Hepatocyte (in vitro differentiated cells): ENCODE measurements at regions not wholly inside any gene's neighbourhood (a gene's known extent, or its start where the extent isn't known, plus 50 kb on each side); places are given as distances from the start of the nearest gene placed in this dataset.
"Not testable (repeated sequence)": the region's sequence is repeated elsewhere in the genome, so short reads cannot be mapped to it uniquely, and the experiment has no call there.

Experiments
- EZH2 ChIP-seq: fragments of 200-600 bp; sonication (generic); IDR thresholded peaks from 2 replicates; pipeline ENCODE4 v1.6.1; 2016; ENCODE audit warnings: antibody characterized with exemption, mild to moderate bottlenecking, borderline replicate concordance
- EZH2phosphoT487 ChIP-seq: fragments of 200-600 bp; sonication (generic); IDR thresholded peaks from one replicate; pipeline ENCODE4 v1.6.1; 2018; ENCODE audit warnings: antibody characterized with exemption, mild to moderate bottlenecking, low read depth, moderate library complexity; ENCODE audit not compliant: unreplicated experiment, severe bottlenecking
- TF ChIP-seq, protein P1 (sequence below): fragments of 200-600 bp; sonication (generic); IDR thresholded peaks from 2 replicates; pipeline ENCODE4 v1.5.1; 2016; ENCODE audit warnings: antibody characterized with exemption, mild to moderate bottlenecking; ENCODE audit not compliant: poor library complexity

DNA sequence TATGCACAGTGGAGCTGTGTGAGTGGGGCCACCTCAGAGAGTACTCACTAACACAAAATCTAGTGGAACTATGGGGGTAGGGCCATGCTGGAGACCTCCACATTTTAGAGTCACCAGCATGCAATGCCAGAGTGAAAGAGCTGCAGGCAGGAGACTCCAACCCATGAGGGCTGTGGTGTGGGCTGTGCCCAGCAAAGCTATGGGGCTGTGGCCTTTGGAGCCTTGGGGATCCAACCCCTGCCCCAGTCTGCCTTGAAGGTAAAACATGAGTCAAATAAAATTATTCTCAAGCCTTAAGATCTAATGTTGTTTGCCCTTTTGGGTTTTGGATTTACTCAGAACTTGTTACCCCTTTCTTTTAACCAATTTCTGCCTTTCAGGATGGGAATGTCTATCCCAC is 163.8 kb upstream of the ZNF658 start:
- TF ChIP-seq, protein P1, sequence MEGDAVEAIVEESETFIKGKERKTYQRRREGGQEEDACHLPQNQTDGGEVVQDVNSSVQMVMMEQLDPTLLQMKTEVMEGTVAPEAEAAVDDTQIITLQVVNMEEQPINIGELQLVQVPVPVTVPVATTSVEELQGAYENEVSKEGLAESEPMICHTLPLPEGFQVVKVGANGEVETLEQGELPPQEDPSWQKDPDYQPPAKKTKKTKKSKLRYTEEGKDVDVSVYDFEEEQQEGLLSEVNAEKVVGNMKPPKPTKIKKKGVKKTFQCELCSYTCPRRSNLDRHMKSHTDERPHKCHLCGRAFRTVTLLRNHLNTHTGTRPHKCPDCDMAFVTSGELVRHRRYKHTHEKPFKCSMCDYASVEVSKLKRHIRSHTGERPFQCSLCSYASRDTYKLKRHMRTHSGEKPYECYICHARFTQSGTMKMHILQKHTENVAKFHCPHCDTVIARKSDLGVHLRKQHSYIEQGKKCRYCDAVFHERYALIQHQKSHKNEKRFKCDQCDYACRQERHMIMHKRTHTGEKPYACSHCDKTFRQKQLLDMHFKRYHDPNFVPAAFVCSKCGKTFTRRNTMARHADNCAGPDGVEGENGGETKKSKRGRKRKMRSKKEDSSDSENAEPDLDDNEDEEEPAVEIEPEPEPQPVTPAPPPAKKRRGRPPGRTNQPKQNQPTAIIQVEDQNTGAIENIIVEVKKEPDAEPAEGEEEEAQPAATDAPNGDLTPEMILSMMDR: not testable (repeated sequence)
- not testable (repeated sequence) for TF ChIP-seq EZH2, EZH2phosphoT487
